HG02571 (cell line): ENCODE measurements at regions not wholly inside any gene's neighbourhood (a gene's known extent, or its start where the extent isn't known, plus 50 kb on each side); places are given as distances from the start of the nearest gene placed in this dataset.
"Not testable (repeated sequence)": the region's sequence is repeated elsewhere in the genome, so short reads cannot be mapped to it uniquely, and the experiment has no call there.

Experiments used
- ATAC-seq: cut with Tn5 transposase; IDR thresholded peaks from one replicate; pipeline ENCODE4 v1.9.1; 2021; ENCODE audit warnings: mild to moderate bottlenecking, moderate library complexity; ENCODE audit not compliant: unreplicated experiment

DNA sequence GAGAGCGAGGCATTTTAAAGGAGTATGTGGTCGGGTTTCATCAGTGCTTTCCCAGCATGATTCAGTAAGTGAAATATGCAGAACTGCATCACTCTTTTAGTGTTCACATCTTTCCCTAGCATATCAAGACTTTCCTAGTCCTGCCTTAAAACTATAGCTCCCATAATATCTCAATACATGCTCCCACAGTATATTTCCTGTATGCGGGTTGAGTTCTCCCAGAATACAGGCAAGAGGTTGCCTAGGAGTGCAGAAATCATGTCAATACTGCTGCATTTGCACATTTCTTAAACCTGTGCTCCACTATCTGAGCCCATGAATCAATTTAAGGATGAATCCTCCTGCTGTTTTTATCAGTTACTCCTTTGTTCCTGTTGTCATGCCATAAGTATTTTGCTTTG lies 386.6 kb upstream of the SLC35B3 start:
- no peak for ATAC-seq

DNA sequence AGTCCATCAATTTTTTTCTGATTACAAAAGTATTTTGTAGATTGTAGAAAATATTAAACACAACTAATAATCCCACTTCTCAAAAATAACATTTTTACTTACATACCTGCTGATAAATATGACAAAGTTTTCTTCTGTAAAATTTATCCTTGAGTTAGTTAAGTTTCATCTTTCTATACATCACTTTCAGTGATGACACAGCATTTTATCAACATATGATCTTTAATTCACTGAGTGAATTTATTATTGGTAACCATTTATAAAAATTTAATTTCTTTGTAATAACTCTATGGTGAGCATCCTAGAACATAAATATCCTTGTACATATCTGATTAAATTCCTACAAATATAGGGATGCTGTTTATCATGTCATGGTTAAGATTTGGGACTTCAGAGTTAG lies 385.0 kb upstream of the SLC35B3 start:
- ATAC-seq: no peak

DNA sequence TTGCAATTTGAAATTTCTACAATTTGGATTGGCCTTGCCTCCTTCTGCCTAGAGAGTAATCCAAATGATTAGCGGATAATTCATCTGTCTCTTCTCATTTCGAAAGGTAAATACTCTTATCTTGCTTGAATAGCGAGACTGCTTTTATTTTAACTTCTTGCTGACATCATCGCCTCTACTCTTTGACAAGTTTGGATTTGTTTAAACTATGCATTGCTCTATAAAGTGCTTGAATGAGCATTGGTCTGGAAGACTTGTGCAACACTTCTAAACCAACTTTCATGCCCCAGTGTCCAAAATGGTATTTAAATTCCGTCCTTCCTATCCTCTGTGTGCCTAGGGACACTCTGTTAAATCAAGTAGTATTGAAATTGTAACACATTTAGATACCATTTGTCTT lies 384.1 kb upstream of the SLC35B3 start:
- ATAC-seq: no peak

DNA sequence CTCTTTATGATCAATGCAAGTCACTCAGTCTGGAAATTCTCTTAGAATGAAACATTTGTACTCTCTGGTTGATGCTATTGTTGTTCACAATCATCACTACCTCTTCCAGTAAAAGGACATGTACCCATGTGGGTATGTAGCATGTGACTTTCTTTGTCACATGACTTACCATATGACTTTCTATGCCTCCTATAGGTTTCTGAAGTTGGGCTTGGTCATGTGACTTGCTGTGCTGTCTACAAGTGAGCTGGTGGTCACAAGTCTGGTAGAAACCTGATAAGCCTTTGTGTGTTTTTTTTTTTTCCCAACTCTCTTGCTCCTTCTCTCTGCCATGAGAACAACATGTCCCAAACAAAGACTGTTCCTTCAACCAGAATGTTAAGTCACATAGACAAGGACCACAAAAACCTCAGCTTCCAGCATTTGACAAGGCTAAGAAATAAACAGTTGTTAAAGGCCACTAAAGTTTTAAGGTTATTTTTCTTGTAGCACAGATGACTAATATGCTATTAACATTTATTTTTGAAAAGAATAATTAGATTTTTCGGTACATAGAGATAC lies 379.2 kb upstream of the SLC35B3 start:
- no peak for ATAC-seq

DNA sequence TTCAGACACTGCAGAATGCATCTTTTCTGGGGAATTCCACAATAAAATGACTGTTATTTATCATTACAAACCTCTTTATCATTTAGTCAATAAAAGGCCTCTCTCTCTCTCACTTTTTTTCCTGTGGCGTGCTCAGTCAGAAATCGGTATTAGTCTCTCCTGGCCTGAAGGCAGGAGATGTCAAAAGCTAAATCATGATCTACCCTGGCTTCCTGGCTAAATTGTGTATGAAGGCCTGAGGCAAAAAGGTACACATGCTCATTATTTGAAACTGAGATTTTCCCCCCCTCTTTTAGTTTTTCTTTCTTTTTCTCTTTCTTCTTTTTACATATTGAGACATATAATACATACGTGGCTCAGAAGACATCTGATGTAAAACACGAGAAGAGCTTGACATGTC lies 375.0 kb upstream of the SLC35B3 start:
- ATAC-seq: no peak

DNA sequence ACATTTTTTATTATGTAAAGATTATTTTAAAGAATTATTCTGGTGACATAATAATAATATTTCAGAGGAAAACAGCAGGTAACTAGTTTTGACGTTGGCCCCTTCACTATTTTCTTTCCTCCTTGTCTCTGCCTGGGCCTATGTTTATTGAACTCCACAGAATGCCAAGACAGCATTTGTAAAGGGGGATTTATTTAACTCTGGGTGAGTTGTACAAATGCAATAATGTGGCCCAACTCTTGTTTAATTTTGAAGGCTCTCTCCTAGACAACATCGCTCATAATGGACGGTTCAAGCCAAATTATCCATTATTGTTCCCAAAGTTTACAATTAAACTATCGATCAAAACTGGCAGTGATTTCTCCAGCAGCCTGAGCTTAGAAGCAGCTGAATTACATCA lies 374.3 kb upstream of the SLC35B3 start:
- ATAC-seq: no peak

DNA sequence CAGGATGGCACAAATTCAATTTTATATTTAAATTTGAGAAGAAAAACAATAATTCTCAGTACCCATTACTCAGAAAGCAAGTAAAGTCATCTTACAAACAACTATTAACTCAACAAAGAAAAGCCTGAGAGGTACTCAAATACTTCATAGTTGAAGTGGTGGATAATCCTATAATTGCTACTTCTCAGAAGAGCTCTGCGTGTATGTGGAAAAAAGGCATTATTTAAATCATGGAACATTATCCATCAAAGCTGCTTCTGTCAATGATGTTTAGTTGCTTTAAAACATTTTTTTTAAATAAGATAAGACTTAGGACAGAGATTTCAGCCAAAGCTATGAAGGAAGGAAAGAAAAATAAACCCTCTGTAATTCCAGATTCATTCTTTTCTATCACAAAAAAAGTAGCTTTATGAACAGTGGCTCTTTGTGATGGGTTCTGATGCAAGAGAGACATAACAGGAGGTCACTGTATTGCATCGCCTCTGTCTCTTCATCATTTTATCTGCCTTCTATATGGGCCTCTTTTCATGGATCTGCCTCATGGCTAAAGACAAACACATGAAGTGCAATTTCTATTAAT lies 367.9 kb upstream of the SLC35B3 start:
- no peak for ATAC-seq

DNA sequence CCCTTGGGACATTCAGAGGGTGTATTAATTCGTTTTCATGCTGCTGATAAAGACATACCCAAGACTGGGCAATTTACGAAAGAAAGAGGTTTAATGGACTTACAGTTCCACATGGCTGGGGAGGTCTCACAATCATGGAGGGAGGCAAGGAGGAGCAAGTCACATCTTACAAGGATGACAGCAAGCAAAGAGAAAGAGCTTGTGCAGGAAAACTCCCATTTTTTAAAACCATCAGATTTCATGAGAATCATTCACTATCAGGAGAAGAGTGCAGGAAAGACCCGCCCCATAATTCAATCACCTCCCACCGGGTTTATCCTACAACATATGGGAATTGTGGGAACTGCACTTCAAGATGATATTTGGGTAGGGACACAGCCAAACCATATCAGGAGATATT lies 367.1 kb upstream of the SLC35B3 start:
- not testable (repeated sequence) for ATAC-seq

DNA sequence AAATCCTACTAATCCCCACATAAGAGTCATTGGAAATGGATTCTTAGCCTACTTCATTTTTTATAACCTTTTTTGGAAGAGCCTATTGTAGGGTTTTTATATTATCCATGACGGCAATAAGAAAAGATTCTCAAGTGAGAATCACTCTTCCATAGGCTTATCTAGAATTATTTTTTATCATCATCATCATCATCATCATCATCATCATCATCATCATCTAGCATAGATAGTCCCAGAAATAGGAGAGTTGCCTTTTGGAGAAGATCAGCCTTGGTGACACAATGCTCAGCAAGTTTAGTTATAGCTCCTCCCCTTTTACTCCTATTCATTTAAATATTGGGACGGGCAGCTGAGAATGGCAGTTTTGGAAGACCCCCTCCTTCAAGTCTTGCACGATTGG lies 359.1 kb upstream of the SLC35B3 start:
- ATAC-seq: no peak

DNA sequence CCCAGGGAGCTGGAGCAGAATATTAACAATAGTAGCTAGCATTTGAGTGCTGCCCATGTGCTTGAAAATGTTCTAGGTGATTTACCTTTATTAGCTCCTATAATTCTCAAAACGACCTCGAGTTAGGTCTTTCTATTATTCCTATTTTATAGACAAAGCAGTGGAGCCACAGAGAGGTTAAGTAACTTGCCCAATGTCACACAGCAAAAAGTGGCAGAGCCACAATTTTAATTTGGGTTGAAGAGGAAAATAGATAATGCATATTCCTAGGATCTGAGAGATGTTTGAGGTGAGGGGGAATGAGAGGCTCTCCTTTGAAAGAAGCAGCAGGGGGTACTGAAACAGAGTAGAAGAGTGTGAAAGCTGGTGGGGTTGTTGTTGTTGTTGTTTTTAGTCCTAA lies 354.5 kb upstream of the SLC35B3 start:
- no peak for ATAC-seq

DNA sequence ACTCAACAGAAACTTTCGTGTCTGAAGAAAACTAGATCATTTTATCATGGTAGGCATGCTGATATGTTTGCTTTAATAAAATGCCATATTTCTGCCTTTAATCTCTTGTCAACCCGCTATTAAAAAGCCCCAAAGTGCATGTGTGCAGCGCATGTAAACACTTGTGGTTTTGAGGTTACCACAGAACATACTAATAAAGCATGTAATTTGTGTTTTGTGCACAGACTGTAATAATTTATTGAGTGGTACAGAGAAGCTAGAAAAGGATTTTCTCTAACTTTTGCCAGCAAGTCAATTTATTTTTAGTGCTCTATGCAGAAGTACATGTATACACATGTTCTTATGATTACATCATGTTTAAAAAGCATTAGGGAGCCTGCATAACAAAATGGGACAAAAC lies 349.9 kb upstream of the SLC35B3 start:
- ATAC-seq: no peak

DNA sequence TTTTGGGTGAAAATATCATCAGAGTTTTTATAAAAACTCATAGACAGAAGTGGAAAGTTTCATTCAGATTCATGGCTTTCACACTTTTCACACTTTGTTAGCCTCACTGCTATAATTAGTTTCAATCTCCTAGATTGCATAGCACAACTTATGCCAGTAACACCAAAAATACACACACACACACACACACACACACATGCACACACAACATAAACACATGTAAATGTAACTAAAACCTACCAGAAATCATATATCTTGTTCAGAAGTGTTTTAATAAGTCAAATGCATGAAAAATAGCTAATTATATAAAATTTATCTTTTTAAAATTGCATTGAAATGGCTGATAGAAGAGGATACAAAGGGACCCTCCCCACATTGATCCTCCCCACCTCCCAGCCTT lies 347.8 kb upstream of the SLC35B3 start:
- no peak for ATAC-seq

DNA sequence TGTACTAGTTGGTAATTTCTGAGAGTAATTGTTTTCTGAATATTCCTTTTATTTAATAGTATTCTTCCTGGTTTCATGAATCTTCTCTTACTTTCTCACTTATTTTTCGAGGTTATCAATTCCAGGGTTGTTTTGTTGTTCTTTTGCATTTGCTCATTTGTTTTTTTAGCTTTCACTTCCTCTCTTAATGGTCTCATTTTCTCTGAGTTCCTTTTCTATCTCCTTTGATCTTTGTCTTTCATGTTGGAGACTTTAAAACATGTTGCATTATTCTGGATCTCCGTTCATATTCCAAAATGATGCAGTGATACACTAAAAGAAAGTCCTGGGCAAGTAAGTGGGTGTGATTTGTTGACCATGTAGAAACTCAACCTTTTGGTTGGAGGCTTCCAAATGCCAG lies 345.3 kb upstream of the SLC35B3 start:
- ATAC-seq: no peak

DNA sequence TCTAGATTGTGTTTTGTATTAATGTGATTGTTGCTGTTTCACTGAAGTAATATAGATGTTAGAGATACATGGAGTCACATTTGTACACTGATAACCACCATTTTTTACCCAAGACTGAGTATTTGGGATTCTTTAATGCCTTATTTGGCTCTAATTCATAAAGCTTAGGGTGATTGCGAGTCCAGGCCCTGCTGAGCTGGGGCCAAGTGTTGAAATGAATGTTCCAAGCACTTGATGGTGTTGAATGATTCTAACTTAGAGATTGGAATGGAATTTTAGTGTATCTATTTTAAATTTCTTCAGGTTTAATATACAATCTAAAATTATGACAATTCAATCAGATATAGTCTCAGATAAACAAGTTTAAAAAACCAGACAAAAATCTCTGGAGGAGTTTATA lies 329.4 kb upstream of the SLC35B3 start:
- ATAC-seq: no peak

DNA sequence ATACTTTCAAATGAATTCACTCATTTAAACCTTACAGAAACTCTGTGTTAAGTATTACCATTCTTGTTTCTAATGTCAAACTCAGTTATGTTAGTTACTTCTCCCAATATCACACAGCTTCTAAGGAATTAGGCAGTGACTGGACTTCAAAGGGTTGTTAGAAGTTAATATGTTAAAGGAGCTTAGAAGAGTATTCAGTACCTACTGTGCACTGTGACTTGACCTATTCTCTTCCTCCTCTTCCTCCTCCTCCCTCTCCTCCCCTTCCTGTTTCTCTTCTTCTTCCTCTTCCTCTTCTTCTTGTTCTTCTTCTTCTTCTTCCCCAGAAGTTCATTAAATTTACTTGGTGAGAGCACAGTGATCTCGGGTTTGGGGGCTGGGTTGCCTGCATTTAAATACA lies 325.6 kb upstream of the SLC35B3 start:
- ATAC-seq: no peak

DNA sequence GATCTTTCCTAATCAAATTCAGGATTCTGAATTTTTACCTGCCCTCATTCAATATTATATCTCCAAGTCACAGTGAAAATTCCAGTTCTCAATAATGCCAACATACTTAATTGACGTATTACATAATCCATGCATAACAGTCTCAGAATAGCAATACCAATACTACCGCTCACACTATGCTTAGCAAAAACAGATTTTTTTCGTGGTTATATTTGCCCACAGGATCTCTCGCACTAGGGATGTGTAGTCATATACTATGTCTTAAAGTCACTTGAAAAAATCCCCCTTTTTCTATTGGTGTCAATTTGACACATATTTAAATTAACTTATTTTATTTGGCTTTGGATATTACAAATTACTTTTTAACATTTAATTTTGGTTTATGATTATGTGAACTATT lies 323.1 kb upstream of the SLC35B3 start:
- ATAC-seq: no peak

DNA sequence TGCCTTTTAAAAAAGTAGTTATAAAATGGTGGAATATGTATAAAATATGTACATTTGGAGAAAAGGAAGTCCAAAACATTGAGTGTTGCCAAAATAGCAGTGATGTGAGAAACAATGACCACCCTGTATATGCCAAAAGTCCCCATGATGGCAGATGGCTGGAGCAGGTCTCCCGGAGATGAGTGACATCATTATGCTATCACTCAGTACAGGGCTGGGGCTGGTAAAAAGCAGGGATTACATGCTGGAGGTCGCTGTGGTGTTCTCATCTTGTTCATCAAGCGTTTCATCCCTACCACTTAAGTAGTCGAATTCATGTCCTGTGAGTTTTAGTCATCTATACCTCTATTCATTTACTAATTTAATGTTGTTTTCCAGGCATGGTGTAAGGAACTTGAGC lies 315.3 kb upstream of the SLC35B3 start:
- ATAC-seq: no peak

DNA sequence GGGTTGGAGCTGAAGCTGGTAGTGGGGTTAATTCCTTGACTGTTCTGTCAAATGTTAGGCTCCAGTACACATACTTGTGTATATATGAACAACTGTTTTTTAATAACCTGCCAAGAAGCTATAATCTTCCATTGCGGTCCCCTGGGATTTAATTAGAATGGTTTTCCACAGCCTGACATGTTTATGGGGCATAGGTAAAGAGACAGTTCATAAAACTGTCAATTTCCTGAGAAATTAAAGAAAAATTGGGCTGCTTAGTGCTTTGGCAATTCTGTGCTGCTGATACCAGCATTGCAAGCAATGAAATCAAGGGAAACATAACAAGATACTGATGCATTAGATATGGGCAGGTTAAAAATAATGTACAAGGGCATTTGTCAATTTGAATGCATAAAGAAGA lies 314.1 kb upstream of the SLC35B3 start:
- ATAC-seq: no peak

DNA sequence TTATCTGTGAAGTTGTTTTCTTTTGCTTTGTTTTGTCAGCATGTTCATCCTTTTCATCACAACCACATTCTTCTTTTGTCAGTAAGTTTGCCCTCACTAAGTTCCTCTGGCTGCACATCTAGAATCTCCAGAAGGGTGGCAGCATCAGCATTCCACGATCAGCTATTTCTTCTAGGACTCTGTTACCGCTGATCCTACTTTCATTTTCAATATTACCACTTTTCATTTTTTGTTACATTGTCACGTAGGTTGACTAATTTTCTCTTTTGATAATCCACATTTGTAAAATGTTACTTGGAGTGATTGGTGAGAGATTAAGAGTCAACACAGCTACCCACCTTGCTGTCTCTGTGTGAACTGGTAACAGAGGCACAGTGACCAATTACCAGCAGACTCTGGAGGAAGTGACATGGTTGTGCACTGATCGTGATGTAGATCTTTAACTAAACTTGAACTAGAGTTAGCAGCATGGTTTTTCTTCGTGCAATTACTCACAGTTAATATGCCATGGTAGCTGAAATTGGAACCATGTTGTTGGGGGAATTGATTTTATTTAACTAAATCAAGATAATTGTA lies 307.9 kb upstream of the SLC35B3 start:
- ATAC-seq: no peak

DNA sequence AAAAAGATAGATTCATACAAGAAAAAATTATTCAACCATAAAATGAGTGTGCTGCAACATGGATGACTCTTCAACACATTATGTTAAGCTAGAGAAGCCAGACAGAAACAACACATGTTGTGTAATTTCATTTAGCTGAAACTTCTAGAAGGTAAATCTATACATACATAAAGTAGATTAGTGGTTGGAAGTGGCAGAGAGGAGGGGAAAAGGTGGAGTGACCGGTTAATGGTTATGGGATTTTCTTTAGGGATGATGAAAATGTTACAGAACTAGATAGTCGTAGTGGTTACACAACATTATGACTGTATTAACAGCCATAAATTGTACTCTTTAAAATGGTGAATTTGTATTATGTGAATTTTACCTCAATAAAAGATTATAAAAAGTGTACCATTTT lies 304.1 kb upstream of the SLC35B3 start:
- ATAC-seq: no peak

DNA sequence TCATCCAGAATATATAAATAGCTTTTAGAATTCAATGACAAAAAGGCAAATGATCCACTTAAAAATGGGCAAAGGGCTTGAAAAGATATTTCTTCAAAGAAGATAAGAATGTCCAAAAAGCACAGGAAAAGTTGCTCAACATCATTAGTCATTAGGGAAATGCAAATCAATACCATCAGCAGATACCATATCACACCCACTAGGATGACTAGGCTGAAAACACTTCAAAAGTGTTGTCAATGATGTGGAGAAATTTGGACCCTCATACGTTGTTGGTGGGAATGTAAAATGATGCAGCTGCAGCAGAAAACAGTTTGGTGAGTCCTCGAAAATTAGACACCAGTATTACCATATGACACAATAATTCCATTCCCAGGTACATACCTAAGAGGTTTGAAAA lies 303.6 kb upstream of the SLC35B3 start:
- ATAC-seq: no peak

DNA sequence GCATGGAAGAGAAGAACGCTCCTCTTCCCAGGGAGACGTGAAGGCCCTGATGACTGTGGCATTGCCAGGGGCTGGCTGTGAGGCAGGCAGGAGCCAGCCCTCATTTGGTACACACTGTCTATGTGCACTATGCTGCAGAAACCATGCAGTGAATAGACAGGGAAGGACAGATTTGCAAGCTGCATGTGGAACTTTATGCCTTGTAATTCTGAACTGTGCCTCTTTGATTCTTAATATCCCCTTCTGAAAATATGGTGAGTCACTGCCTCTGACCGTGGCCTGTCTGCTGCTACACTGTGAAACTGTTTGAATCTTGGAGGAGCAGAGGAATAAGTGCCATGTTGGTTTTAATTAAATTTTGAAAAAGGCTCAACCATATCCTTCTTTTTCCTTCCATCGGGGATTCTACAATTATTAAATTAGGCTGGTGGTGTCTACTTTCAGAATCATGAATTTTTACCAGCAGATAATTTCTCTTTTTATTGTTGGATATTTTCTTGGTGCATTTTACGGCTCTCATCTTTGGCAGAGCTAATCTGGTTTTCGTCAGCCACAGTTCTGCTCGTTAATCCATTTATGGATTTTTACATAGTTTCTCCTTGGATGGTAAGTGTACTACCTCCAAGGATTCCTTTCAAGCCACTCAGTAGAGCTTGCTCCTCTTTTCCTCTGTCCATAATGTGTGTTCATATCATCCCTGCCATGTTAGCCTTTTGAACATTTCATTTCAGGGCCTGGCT lies 301.0 kb upstream of the SLC35B3 start:
- ATAC-seq: no peak
